GM23338 (cell line): ENCODE measurements at regions not wholly inside any gene's neighbourhood (a gene's known extent, or its start where the extent isn't known, plus 50 kb on each side); places are given as distances from the start of the nearest gene placed in this dataset.

Experiments
- ATAC-seq: fragments of 200-7000 bp; cut with Tn5 transposase; 3 replicates; pipeline ENCODE4 v1.9.1; 2020
- DNase-seq: peaks from one replicate; pipeline ENCODE4 v3.0.0-alpha.2; 2015; ENCODE audit warnings: low spot score
- H2AFZ ChIP-seq: fragments of 200-600 bp; sonication (generic); 2 replicates; pipeline ENCODE4 v1.8.0; 2016; ENCODE audit warnings: antibody characterized with exemption, mild to moderate bottlenecking, moderate library complexity
- H3F3A ChIP-seq: fragments of 200-600 bp; sonication (generic); replicated peaks from 2 replicates; pipeline ENCODE4 v1.8.0; 2017; ENCODE audit warnings: antibody characterized with exemption, mixed run types, low read depth
- H3K27ac ChIP-seq: fragments of 200-600 bp; sonication (generic); 2 replicates; pipeline ENCODE4 v1.6.1; 2016; ENCODE audit warnings: low read depth
- H3K27me3 ChIP-seq: fragments of 200-600 bp; sonication (generic); 2 replicates; pipeline ENCODE4 v1.8.0; 2016; ENCODE audit warnings: mild to moderate bottlenecking, mixed run types, moderate library complexity; ENCODE audit not compliant: insufficient read depth
- H3K36me3 ChIP-seq: fragments of 200-600 bp; sonication (generic); 2 replicates; pipeline ENCODE4 v1.8.0; 2016; ENCODE audit warnings: mild to moderate bottlenecking; ENCODE audit not compliant: insufficient read depth
- H3K4me1 ChIP-seq: fragments of 200-600 bp; sonication (generic); 2 replicates; pipeline ENCODE4 v1.8.0; 2016; ENCODE audit warnings: mild to moderate bottlenecking, moderate library complexity; ENCODE audit not compliant: insufficient read depth
- H3K4me2 ChIP-seq: fragments of 200-600 bp; sonication (generic); 2 replicates; pipeline ENCODE4 v1.7.1; 2017; ENCODE audit warnings: mixed run types
- H3K4me3 ChIP-seq: fragments of 200-600 bp; sonication (generic); 2 replicates; pipeline ENCODE4 v1.6.1; 2016; ENCODE audit warnings: mixed run types
- H3K79me2 ChIP-seq: fragments of 200-600 bp; sonication (generic); replicated peaks from 2 replicates; pipeline ENCODE4 v1.8.0; 2017; ENCODE audit warnings: mild to moderate bottlenecking; ENCODE audit not compliant: insufficient read depth
- H3K9me2 ChIP-seq: fragments of 200-600 bp; sonication (generic); 2 replicates; pipeline ENCODE4 v1.8.0; 2017; ENCODE audit not compliant: insufficient read depth
- H4K20me1 ChIP-seq: fragments of 200-600 bp; sonication (generic); replicated peaks from 2 replicates; pipeline ENCODE4 v1.8.0; 2017; ENCODE audit warnings: mild to moderate bottlenecking; ENCODE audit not compliant: insufficient read depth
- H3K27ac Mint-ChIP-seq: 2 replicates; pipeline ENCODE4 v1.8.0; 2020; ENCODE audit warnings: inconsistent platforms, mild to moderate bottlenecking, moderate library complexity, mixed read lengths
- H3K27me3 Mint-ChIP-seq: 3 replicates; pipeline ENCODE4 v1.8.0; 2022; ENCODE audit warnings: low read depth, mild to moderate bottlenecking, moderate library complexity, mixed read lengths, inconsistent platforms; ENCODE audit not compliant: insufficient read depth, poor library complexity
- H3K36me3 Mint-ChIP-seq: 3 replicates; pipeline ENCODE4 v1.8.0; 2021; ENCODE audit warnings: low read depth, mild to moderate bottlenecking, inconsistent platforms, moderate library complexity, mixed read lengths
- H3K4me1 Mint-ChIP-seq: 3 replicates; pipeline ENCODE4 v1.8.0; 2020; ENCODE audit warnings: mild to moderate bottlenecking, inconsistent platforms, mixed read lengths
- H3K4me3 Mint-ChIP-seq: 3 replicates; pipeline ENCODE4 v1.8.0; 2021; ENCODE audit warnings: moderate library complexity, mild to moderate bottlenecking, inconsistent platforms, mixed read lengths
- H3K9me3 Mint-ChIP-seq: 3 replicates; pipeline ENCODE4 v1.8.0; 2020; ENCODE audit warnings: moderate library complexity, mild to moderate bottlenecking, inconsistent platforms, mixed read lengths
- CREB1 ChIP-seq: fragments of 250-450 bp; sonication (Bioruptor Pico); IDR thresholded peaks from 2 replicates; pipeline ENCODE4 v1.5.0; 2020; ENCODE audit warnings: low read depth, mild to moderate bottlenecking, moderate library complexity
- EZH2 ChIP-seq: fragments of 200-600 bp; sonication (generic); IDR thresholded peaks from one replicate; pipeline ENCODE4 v1.8.0; 2017; ENCODE audit warnings: antibody characterized with exemption, mild to moderate bottlenecking, low read depth; ENCODE audit not compliant: unreplicated experiment
- EZH2phosphoT487 ChIP-seq: fragments of 200-600 bp; sonication (generic); IDR thresholded peaks from one replicate; pipeline ENCODE4 v1.8.1; 2018; ENCODE audit warnings: antibody characterized with exemption; ENCODE audit not compliant: unreplicated experiment
- JUNB ChIP-seq: IDR thresholded peaks from one replicate; pipeline ENCODE4 v1.6.1; 2016; ENCODE audit warnings: antibody characterized with exemption; ENCODE audit not compliant: unreplicated experiment
- NANOG ChIP-seq: IDR thresholded peaks from 2 replicates; pipeline ENCODE4 v1.6.1; 2016; ENCODE audit warnings: antibody characterized with exemption, borderline replicate concordance
- POLR2AphosphoS5 ChIP-seq: IDR thresholded peaks from 2 replicates; pipeline ENCODE4 v1.6.1; 2016; ENCODE audit warnings: antibody characterized with exemption, low read depth
- STAT1 ChIP-seq: IDR thresholded peaks from one replicate; pipeline ENCODE4 v1.6.1; 2016; ENCODE audit warnings: antibody characterized with exemption; ENCODE audit not compliant: unreplicated experiment
- ZNF114 ChIP-seq: fragments of 250-450 bp; sonication (Bioruptor Pico); IDR thresholded peaks from 2 replicates; pipeline ENCODE4 v1.5.0; 2020; ENCODE audit warnings: mild to moderate bottlenecking, moderate library complexity
- ZNF331 ChIP-seq: fragments of 250-450 bp; sonication (Bioruptor Pico); IDR thresholded peaks from 2 replicates; pipeline ENCODE4 v1.5.0; 2020; ENCODE audit warnings: low read depth, mild to moderate bottlenecking, moderate library complexity
- TF ChIP-seq, protein P1 (sequence below): IDR thresholded peaks from 2 replicates; pipeline ENCODE4 v1.6.1; 2016; ENCODE audit warnings: antibody characterized with exemption
- TF ChIP-seq, protein P2 (sequence below), 2 experiments: fragments of 200-600 bp in 1 of 2; sonication (generic) in 1 of 2; conservative IDR thresholded peaks; 2 replicates each; pipeline versions ENCODE4 v1.5.1 to v1.6.1; 2016 to 2017; ENCODE audit warnings: antibody characterized with exemption in 2 of 2, low read depth in 2 of 2, mild to moderate bottlenecking in 2 of 2, moderate library complexity in 1 of 2
- TF ChIP-seq, protein P3 (sequence below): IDR thresholded peaks from one replicate; pipeline ENCODE4 v1.6.1; 2018; ENCODE audit warnings: antibody characterized with exemption; ENCODE audit not compliant: unreplicated experiment
- TF ChIP-seq, protein P4 (sequence below): fragments of 250-450 bp; sonication (Bioruptor Pico); IDR thresholded peaks from 2 replicates; pipeline ENCODE4 v1.5.0; 2020; ENCODE audit warnings: mild to moderate bottlenecking, moderate library complexity

DNA sequence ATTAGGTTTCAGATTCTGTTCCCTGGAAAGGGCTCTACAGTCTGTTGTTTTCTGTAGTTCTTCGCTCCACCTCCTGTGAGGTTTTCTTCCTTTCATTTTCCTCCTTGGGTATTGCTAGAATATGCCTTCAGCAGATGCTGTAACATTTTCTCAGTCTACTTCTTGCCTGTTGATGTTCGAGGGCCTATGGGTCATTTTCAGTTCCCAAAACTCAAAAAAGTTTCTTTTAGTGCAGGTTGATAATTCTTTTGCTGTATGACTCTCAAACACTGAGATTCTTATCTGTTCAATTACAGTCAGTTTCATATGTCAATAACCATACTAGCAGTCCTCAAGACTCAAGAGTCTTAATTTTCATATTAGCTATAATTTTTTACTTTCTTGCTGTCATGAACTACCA is 268.3 kb downstream of the RFC3 start:
- no peaks in the 10 kb centered on the region for H3K27me3 ChIP-seq
- H4K20me1 ChIP-seq: no peaks in the 10 kb centered on the region
- Mint-ChIP-seq H3K36me3 (peaks cover 35% of the 10 kb centered on the region), H3K4me1 (no peaks in the 10 kb centered on the region), H3K27ac (no peak overlapping the region), H3K4me3 (no peak overlapping the region), H3K9me3 (peaks cover 37% of the 10 kb centered on the region), H3K27me3 (peaks cover 3% of the 10 kb centered on the region)
- no peak overlapping the region for H2AFZ ChIP-seq
- no peak for ATAC-seq
- H3K79me2 ChIP-seq: no peaks in the 10 kb centered on the region
- TF ChIP-seq EZH2phosphoT487 (no peak), EZH2 (no peak), POLR2AphosphoS5 (no peak), JUNB (no peak), ZNF114 (no peak), CREB1 (CRISPR knock-in tag) (no peak), ZNF331 (CRISPR knock-in tag) (no peak), STAT1 (no peak), NANOG (no peak)
- TF ChIP-seq, protein P1, sequence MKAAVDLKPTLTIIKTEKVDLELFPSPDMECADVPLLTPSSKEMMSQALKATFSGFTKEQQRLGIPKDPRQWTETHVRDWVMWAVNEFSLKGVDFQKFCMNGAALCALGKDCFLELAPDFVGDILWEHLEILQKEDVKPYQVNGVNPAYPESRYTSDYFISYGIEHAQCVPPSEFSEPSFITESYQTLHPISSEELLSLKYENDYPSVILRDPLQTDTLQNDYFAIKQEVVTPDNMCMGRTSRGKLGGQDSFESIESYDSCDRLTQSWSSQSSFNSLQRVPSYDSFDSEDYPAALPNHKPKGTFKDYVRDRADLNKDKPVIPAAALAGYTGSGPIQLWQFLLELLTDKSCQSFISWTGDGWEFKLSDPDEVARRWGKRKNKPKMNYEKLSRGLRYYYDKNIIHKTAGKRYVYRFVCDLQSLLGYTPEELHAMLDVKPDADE: no peak
- TF ChIP-seq, protein P2, sequence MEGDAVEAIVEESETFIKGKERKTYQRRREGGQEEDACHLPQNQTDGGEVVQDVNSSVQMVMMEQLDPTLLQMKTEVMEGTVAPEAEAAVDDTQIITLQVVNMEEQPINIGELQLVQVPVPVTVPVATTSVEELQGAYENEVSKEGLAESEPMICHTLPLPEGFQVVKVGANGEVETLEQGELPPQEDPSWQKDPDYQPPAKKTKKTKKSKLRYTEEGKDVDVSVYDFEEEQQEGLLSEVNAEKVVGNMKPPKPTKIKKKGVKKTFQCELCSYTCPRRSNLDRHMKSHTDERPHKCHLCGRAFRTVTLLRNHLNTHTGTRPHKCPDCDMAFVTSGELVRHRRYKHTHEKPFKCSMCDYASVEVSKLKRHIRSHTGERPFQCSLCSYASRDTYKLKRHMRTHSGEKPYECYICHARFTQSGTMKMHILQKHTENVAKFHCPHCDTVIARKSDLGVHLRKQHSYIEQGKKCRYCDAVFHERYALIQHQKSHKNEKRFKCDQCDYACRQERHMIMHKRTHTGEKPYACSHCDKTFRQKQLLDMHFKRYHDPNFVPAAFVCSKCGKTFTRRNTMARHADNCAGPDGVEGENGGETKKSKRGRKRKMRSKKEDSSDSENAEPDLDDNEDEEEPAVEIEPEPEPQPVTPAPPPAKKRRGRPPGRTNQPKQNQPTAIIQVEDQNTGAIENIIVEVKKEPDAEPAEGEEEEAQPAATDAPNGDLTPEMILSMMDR (conservative IDR thresholded peaks at IDR 0.05; ENCODE audit: low read depth in 2 of 2): no peak
- TF ChIP-seq, protein P3, sequence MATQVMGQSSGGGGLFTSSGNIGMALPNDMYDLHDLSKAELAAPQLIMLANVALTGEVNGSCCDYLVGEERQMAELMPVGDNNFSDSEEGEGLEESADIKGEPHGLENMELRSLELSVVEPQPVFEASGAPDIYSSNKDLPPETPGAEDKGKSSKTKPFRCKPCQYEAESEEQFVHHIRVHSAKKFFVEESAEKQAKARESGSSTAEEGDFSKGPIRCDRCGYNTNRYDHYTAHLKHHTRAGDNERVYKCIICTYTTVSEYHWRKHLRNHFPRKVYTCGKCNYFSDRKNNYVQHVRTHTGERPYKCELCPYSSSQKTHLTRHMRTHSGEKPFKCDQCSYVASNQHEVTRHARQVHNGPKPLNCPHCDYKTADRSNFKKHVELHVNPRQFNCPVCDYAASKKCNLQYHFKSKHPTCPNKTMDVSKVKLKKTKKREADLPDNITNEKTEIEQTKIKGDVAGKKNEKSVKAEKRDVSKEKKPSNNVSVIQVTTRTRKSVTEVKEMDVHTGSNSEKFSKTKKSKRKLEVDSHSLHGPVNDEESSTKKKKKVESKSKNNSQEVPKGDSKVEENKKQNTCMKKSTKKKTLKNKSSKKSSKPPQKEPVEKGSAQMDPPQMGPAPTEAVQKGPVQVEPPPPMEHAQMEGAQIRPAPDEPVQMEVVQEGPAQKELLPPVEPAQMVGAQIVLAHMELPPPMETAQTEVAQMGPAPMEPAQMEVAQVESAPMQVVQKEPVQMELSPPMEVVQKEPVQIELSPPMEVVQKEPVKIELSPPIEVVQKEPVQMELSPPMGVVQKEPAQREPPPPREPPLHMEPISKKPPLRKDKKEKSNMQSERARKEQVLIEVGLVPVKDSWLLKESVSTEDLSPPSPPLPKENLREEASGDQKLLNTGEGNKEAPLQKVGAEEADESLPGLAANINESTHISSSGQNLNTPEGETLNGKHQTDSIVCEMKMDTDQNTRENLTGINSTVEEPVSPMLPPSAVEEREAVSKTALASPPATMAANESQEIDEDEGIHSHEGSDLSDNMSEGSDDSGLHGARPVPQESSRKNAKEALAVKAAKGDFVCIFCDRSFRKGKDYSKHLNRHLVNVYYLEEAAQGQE: no peak
- TF ChIP-seq, protein P4, sequence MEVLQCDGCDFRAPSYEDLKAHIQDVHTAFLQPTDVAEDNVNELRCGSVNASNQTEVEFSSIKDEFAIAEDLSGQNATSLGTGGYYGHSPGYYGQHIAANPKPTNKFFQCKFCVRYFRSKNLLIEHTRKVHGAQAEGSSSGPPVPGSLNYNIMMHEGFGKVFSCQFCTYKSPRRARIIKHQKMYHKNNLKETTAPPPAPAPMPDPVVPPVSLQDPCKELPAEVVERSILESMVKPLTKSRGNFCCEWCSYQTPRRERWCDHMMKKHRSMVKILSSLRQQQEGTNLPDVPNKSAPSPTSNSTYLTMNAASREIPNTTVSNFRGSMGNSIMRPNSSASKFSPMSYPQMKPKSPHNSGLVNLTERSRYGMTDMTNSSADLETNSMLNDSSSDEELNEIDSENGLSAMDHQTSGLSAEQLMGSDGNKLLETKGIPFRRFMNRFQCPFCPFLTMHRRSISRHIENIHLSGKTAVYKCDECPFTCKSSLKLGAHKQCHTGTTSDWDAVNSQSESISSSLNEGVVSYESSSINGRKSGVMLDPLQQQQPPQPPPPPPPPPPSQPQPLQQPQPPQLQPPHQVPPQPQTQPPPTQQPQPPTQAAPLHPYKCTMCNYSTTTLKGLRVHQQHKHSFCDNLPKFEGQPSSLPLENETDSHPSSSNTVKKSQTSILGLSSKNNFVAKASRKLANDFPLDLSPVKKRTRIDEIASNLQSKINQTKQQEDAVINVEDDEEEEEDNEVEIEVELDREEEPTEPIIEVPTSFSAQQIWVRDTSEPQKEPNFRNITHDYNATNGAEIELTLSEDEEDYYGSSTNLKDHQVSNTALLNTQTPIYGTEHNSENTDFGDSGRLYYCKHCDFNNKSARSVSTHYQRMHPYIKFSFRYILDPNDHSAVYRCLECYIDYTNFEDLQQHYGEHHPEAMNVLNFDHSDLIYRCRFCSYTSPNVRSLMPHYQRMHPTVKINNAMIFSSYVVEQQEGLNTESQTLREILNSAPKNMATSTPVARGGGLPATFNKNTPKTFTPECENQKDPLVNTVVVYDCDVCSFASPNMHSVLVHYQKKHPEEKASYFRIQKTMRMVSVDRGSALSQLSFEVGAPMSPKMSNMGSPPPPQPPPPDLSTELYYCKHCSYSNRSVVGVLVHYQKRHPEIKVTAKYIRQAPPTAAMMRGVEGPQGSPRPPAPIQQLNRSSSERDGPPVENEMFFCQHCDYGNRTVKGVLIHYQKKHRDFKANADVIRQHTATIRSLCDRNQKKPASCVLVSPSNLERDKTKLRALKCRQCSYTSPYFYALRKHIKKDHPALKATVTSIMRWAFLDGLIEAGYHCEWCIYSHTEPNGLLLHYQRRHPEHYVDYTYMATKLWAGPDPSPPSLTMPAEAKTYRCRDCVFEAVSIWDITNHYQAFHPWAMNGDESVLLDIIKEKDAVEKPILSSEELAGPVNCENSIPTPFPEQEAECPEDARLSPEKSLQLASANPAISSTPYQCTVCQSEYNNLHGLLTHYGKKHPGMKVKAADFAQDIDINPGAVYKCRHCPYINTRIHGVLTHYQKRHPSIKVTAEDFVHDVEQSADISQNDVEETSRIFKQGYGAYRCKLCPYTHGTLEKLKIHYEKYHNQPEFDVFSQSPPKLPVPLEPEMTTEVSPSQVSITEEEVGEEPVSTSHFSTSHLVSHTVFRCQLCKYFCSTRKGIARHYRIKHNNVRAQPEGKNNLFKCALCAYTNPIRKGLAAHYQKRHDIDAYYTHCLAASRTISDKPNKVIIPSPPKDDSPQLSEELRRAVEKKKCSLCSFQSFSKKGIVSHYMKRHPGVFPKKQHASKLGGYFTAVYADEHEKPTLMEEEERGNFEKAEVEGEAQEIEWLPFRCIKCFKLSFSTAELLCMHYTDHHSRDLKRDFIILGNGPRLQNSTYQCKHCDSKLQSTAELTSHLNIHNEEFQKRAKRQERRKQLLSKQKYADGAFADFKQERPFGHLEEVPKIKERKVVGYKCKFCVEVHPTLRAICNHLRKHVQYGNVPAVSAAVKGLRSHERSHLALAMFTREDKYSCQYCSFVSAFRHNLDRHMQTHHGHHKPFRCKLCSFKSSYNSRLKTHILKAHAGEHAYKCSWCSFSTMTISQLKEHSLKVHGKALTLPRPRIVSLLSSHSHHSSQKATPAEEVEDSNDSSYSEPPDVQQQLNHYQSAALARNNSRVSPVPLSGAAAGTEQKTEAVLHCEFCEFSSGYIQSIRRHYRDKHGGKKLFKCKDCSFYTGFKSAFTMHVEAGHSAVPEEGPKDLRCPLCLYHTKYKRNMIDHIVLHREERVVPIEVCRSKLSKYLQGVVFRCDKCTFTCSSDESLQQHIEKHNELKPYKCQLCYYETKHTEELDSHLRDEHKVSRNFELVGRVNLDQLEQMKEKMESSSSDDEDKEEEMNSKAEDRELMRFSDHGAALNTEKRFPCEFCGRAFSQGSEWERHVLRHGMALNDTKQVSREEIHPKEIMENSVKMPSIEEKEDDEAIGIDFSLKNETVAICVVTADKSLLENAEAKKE (CRISPR knock-in tag): no peak
- peaks cover 35% of the 10 kb centered on the region for H3K9me2 ChIP-seq
- H3K4me3 ChIP-seq: no peak overlapping the region
- H3K36me3 ChIP-seq: peaks cover 12% of the 10 kb centered on the region; the same call in 1 of the 2 replicates
- DNase-seq: no peak
- H3K4me2 ChIP-seq: no peak overlapping the region
- H3K27ac ChIP-seq: no peak overlapping the region
- no peaks in the 10 kb centered on the region for H3F3A ChIP-seq
- no peaks in the 10 kb centered on the region for H3K4me1 ChIP-seq
